WTC11 (cell line): ENCODE measurements at regions not wholly inside any gene's neighbourhood (a gene's known extent, or its start where the extent isn't known, plus 50 kb on each side); places are given as distances from the start of the nearest gene placed in this dataset.

Experiments used
- ARID4B ChIP-seq: sonication (generic); formaldehyde crosslinking; IDR thresholded peaks from 2 replicates; pipeline ENCODE4 v1.8.0; 2023; ENCODE audit warnings: missing genetic modification reagents, mild to moderate bottlenecking, borderline replicate concordance
- ATF2 ChIP-seq: sonication (generic); formaldehyde crosslinking; IDR thresholded peaks from 2 replicates; pipeline ENCODE4 v1.8.1; 2022; ENCODE audit warnings: low read depth, missing genetic modification reagents, borderline replicate concordance
- CREB1 ChIP-seq: sonication (generic); formaldehyde crosslinking; IDR thresholded peaks from 2 replicates; pipeline ENCODE4 v1.8.0; 2023; ENCODE audit warnings: mild to moderate bottlenecking, missing genetic modification reagents
- CTCF ChIP-seq: fragments of 200-600 bp; IDR thresholded peaks from 2 replicates; pipeline ENCODE4 v1.8.0; 2022; ENCODE audit warnings: antibody characterized with exemption
- E2F4 ChIP-seq: sonication (generic); formaldehyde crosslinking; IDR thresholded peaks from 2 replicates; pipeline ENCODE4 v1.8.1; 2022; ENCODE audit warnings: low read depth, mild to moderate bottlenecking, moderate library complexity, missing genetic modification reagents, borderline replicate concordance
- ETV6 ChIP-seq: sonication (generic); formaldehyde crosslinking; IDR thresholded peaks from 2 replicates; pipeline ENCODE4 v1.8.1; 2022; ENCODE audit warnings: mild to moderate bottlenecking, missing genetic modification reagents
- GABPB1 ChIP-seq: sonication (generic); formaldehyde crosslinking; IDR thresholded peaks from 2 replicates; pipeline ENCODE4 v1.8.1; 2023; ENCODE audit warnings: mild to moderate bottlenecking, missing genetic modification reagents
- NFE2L1 ChIP-seq: sonication (generic); formaldehyde crosslinking; IDR thresholded peaks from 2 replicates; pipeline ENCODE4 v1.8.1; 2023; ENCODE audit warnings: missing genetic modification reagents
- NR2C2 ChIP-seq: sonication (generic); formaldehyde crosslinking; IDR thresholded peaks from 2 replicates; pipeline ENCODE4 v1.8.0; 2022; ENCODE audit warnings: mild to moderate bottlenecking, missing genetic modification reagents
- PRDM15 ChIP-seq: sonication (generic); formaldehyde crosslinking; IDR thresholded peaks from 2 replicates; pipeline ENCODE4 v1.8.0; 2022; ENCODE audit warnings: missing genetic modification reagents
- PRRX2 ChIP-seq: fragments of 250-450 bp; sonication (Bioruptor Pico); IDR thresholded peaks from 2 replicates; pipeline ENCODE4 v1.8.0; 2021; ENCODE audit warnings: mild to moderate bottlenecking
- TCF7 ChIP-seq: sonication (generic); formaldehyde crosslinking; IDR thresholded peaks from 2 replicates; pipeline ENCODE4 v1.8.0; 2022; ENCODE audit warnings: mild to moderate bottlenecking, low read depth, missing genetic modification reagents, moderate library complexity
- ZNF219 ChIP-seq: sonication (generic); formaldehyde crosslinking; IDR thresholded peaks from 2 replicates; pipeline ENCODE4 v1.8.0; 2023; ENCODE audit warnings: missing genetic modification reagents, mild to moderate bottlenecking, borderline replicate concordance
- ZNF263 ChIP-seq: sonication (generic); formaldehyde crosslinking; IDR thresholded peaks from 2 replicates; pipeline ENCODE4 v1.8.1; 2022; ENCODE audit warnings: low read depth, mild to moderate bottlenecking, moderate library complexity, missing genetic modification reagents

GRCh38 chr7:12481722-12482121 lies 78.1 kb upstream of the VWDE start:
- no peak for TF ChIP-seq CTCF
- no peak for TF ChIP-seq ETV6 (CRISPR knock-in tag)
- no peak for TF ChIP-seq NFE2L1
- no peak for TF ChIP-seq ZNF263 (CRISPR knock-in tag)
- TF ChIP-seq NR2C2 (CRISPR knock-in tag) = no peak
- no peak for TF ChIP-seq ATF2 (CRISPR knock-in tag)
- no peak for TF ChIP-seq E2F4 (CRISPR knock-in tag)
- no peak for TF ChIP-seq ARID4B (CRISPR knock-in tag)
- no peak for TF ChIP-seq GABPB1 (CRISPR knock-in tag)
- TF ChIP-seq CREB1 (CRISPR knock-in tag) = no peak
- no peak for TF ChIP-seq PRRX2 (CRISPR knock-in tag)
- no peak for TF ChIP-seq ZNF219 (CRISPR knock-in tag)
- TF ChIP-seq TCF7 (CRISPR knock-in tag) = no peak
- no peak for TF ChIP-seq PRDM15 (CRISPR knock-in tag)
